ENCODE measurements at regions not wholly inside any gene's neighbourhood (a gene's known extent, or its start where the extent isn't known, plus 50 kb on each side); places are given as distances from the start of the nearest gene placed in this dataset.

- TF ChIP-seq CTCF (conservative IDR thresholded peaks at IDR 0.05; ENCODE audit: low read depth in 2 of 2): no peak
- TF ChIP-seq REST (IDR thresholded peaks at IDR 0.05; ENCODE audit: unreplicated experiment): no peak
- TF ChIP-seq EZH2phosphoT487 (IDR thresholded peaks at IDR 0.05; ENCODE audit: unreplicated experiment): no peak
- TF ChIP-seq NANOG (IDR thresholded peaks at IDR 0.05; ENCODE audit: borderline replicate concordance): no peak
Measured at GRCh38 chr6:144418959-144419545, 133.9 kb downstream of the UTRN start.

All from GM23338 (cell line).